CD4-positive, alpha-beta T cell treated with Interferon alpha-2 for 1 hour (primary cell): ENCODE measurements at regions not wholly inside any gene's neighbourhood (a gene's known extent, or its start where the extent isn't known, plus 50 kb on each side); places are given as distances from the start of the nearest gene placed in this dataset.

ENCODE experiments used
- DNase-seq, 2 donors: peaks; one replicate each; pipeline ENCODE4 v3.0.0-alpha.2; 2020 to 2022

- no peak for DNase-seq
Measured at GRCh38 chr18:60668583-60668982, 296.0 kb upstream of the MC4R start.

- DNase-seq = no peak
Measured at GRCh38 chr18:60669938-60670337, 297.4 kb upstream of the MC4R start.

GRCh38 chr18:60671021-60671420 lies 298.4 kb upstream of the MC4R start:
- DNase-seq = no peak

GRCh38 chr18:60675126-60675525 lies 302.6 kb upstream of the MC4R start:
- no peak for DNase-seq

GRCh38 chr18:60675801-60676200 lies 303.2 kb upstream of the MC4R start:
- no peak for DNase-seq

GRCh38 chr18:60676815-60677214 lies 304.2 kb upstream of the MC4R start:
- no peak for DNase-seq

GRCh38 chr18:60684843-60685513 lies 312.4 kb upstream of the MC4R start:
- DNase-seq = no peak

GRCh38 chr18:60686142-60686541 lies 313.6 kb upstream of the MC4R start:
- no peak for DNase-seq

- DNase-seq = no peak
Measured at GRCh38 chr18:60691061-60691460, 318.5 kb upstream of the MC4R start.

- no peak for DNase-seq
Measured at GRCh38 chr18:60693426-60693825, 320.9 kb upstream of the MC4R start.

- no peak for DNase-seq
Measured at GRCh38 chr18:60698901-60699300, 326.3 kb upstream of the MC4R start.

GRCh38 chr18:60722742-60723141 lies 350.2 kb upstream of the MC4R start:
- no peak for DNase-seq

- DNase-seq = no peak
Measured at GRCh38 chr18:60732143-60732542, 359.6 kb upstream of the MC4R start.

GRCh38 chr18:60739212-60739611 lies 366.6 kb upstream of the MC4R start:
- no peak for DNase-seq

- no peak for DNase-seq
Measured at GRCh38 chr18:60740313-60740712, 367.7 kb upstream of the MC4R start.

GRCh38 chr18:60746491-60746890 lies 373.9 kb upstream of the MC4R start:
- no peak for DNase-seq

GRCh38 chr18:60746919-60747318 lies 374.3 kb upstream of the MC4R start:
- no peak for DNase-seq

GRCh38 chr18:60753753-60754152 lies 381.2 kb upstream of the MC4R start:
- DNase-seq = no peak

- no peak for DNase-seq
Measured at GRCh38 chr18:60754413-60755009, 381.9 kb upstream of the MC4R start.

- no peak for DNase-seq
Measured at GRCh38 chr18:60755134-60755533, 382.6 kb upstream of the MC4R start.

GRCh38 chr18:60775978-60776377 lies 403.4 kb upstream of the MC4R start:
- no peak for DNase-seq

GRCh38 chr18:60784161-60784560 lies 411.6 kb upstream of the MC4R start:
- DNase-seq = no peak

GRCh38 chr18:60794802-60795201 lies 422.2 kb upstream of the MC4R start:
- DNase-seq = no peak

GRCh38 chr18:60804415-60804814 lies 431.8 kb upstream of the MC4R start:
- DNase-seq = no peak

GRCh38 chr18:60809937-60810336 lies 437.4 kb upstream of the MC4R start:
- no peak for DNase-seq
